OCI-LY1 (cell line): ENCODE measurements at regions not wholly inside any gene's neighbourhood (a gene's known extent, or its start where the extent isn't known, plus 50 kb on each side); places are given as distances from the start of the nearest gene placed in this dataset.
"Not testable (repeated sequence)": the region's sequence is repeated elsewhere in the genome, so short reads cannot be mapped to it uniquely, and the experiment has no call there.

ENCODE experiments used
- H2AFZ ChIP-seq: fragments of 200-600 bp; sonication (generic), shearing (Covaris generic); 2 replicates; pipeline ENCODE4 v1.6.0; 2014; ENCODE audit warnings: antibody characterized with exemption, mild to moderate bottlenecking, low read length
- H3F3A ChIP-seq: fragments of 200-600 bp; sonication (generic), shearing (Covaris generic); 2 replicates; pipeline ENCODE4 v1.6.0; 2014; ENCODE audit warnings: mild to moderate bottlenecking, antibody characterized with exemption, low read length, moderate library complexity; ENCODE audit not compliant: insufficient read depth
- H3K27ac ChIP-seq: fragments of 200-600 bp; sonication (generic); 2 replicates; pipeline ENCODE4 v1.5.1; 2014; ENCODE audit warnings: low read length, mixed run types, mild to moderate bottlenecking, low read depth; ENCODE audit not compliant: poor library complexity, severe bottlenecking
- H3K27me3 ChIP-seq: fragments of 200-600 bp; sonication (generic); 2 replicates; pipeline ENCODE4 v1.6.0; 2014; ENCODE audit warnings: antibody characterized with exemption, mild to moderate bottlenecking, low read length, moderate library complexity; ENCODE audit not compliant: insufficient read depth
- H3K36me3 ChIP-seq: fragments of 200-600 bp; sonication (generic); 2 replicates; pipeline ENCODE4 v1.6.1; 2014; ENCODE audit warnings: mild to moderate bottlenecking, antibody characterized with exemption, low read length, moderate library complexity, mixed read lengths; ENCODE audit not compliant: insufficient read depth
- H3K4me1 ChIP-seq: fragments of 200-600 bp; sonication (generic); 2 replicates; pipeline ENCODE4 v1.5.1; 2014; ENCODE audit warnings: mild to moderate bottlenecking, low read length, moderate library complexity; ENCODE audit not compliant: insufficient read depth, severe bottlenecking
- H3K4me2 ChIP-seq: fragments of 200-600 bp; sonication (generic), shearing (Covaris generic); 2 replicates; pipeline ENCODE4 v1.6.1; 2014; ENCODE audit warnings: low read length
- H3K4me3 ChIP-seq: fragments of 200-600 bp; sonication (generic); 2 replicates; pipeline ENCODE4 v1.5.1; 2014; ENCODE audit warnings: low read length, low read depth, mild to moderate bottlenecking, mixed read lengths; ENCODE audit not compliant: poor library complexity, severe bottlenecking
- H3K79me2 ChIP-seq: fragments of 200-600 bp; shearing (Covaris generic); 2 replicates; pipeline ENCODE4 v1.6.1; 2016; ENCODE audit warnings: mixed run types, low read length, mixed read lengths; ENCODE audit not compliant: insufficient read depth
- H3K9ac ChIP-seq: fragments of 200-600 bp; sonication (generic), shearing (Covaris generic); 2 replicates; pipeline ENCODE4 v1.6.1; 2014; ENCODE audit warnings: mild to moderate bottlenecking, low read length, mixed read lengths
- H3K9me2 ChIP-seq: fragments of 200-600 bp; sonication (generic), shearing (Covaris generic); 2 replicates; pipeline ENCODE4 v1.6.1; 2014; ENCODE audit warnings: low read depth, mild to moderate bottlenecking, low read length, mixed read lengths
- H3K9me3 ChIP-seq: fragments of 200-600 bp; shearing (Covaris generic); 2 replicates; pipeline ENCODE4 v1.6.1; 2014; ENCODE audit warnings: low read length, mixed read lengths
- H4K20me1 ChIP-seq: fragments of 200-600 bp; sonication (generic), shearing (Covaris generic); 2 replicates; pipeline ENCODE4 v1.6.0; 2016; ENCODE audit warnings: mild to moderate bottlenecking, low read length; ENCODE audit not compliant: insufficient read depth
- CTCF ChIP-seq: fragments of 200-600 bp; sonication (generic), shearing (Covaris generic); IDR thresholded peaks from 2 replicates; pipeline ENCODE4 v1.5.1; 2017; ENCODE audit warnings: mild to moderate bottlenecking, antibody characterized with exemption, low read length, moderate library complexity, mixed read lengths
- EZH2 ChIP-seq: fragments of 200-600 bp; sonication (generic), shearing (Covaris generic); IDR thresholded peaks from 2 replicates; pipeline ENCODE4 v1.8.0; 2017; ENCODE audit warnings: borderline replicate concordance, mixed run types, mild to moderate bottlenecking, antibody characterized with exemption, low read length, moderate library complexity, mixed read lengths

GRCh38 chr3:135650309-135650708 is 315.2 kb upstream of the PPP2R3A start:
- no peak overlapping the region for H3K27ac ChIP-seq
- no peak overlapping the region for H2AFZ ChIP-seq
- no peaks in the 10 kb centered on the region for H3K79me2 ChIP-seq
- H4K20me1 ChIP-seq, result no peaks in the 10 kb centered on the region
- no peaks in the 10 kb centered on the region for H3F3A ChIP-seq
- no peaks in the 10 kb centered on the region for H3K9me3 ChIP-seq
- no peak overlapping the region for H3K9ac ChIP-seq
- no peaks in the 10 kb centered on the region for H3K9me2 ChIP-seq
- H3K4me2 ChIP-seq, result no peak overlapping the region
- H3K27me3 ChIP-seq, result no peaks in the 10 kb centered on the region
- no peaks in the 10 kb centered on the region for H3K36me3 ChIP-seq
- no peak for TF ChIP-seq CTCF
- no peak for TF ChIP-seq EZH2
- no peak overlapping the region for H3K4me3 ChIP-seq
- no peaks in the 10 kb centered on the region for H3K4me1 ChIP-seq

- H3K79me2 ChIP-seq, result no peaks in the 10 kb centered on the region
- H3K36me3 ChIP-seq, result no peaks in the 10 kb centered on the region
- H3K4me1 ChIP-seq, result no peaks in the 10 kb centered on the region
- no peaks in the 10 kb centered on the region for H3K9me3 ChIP-seq
- no peak overlapping the region for H3K4me3 ChIP-seq
- TF ChIP-seq EZH2, result no peak
- TF ChIP-seq CTCF, result no peak
- no peaks in the 10 kb centered on the region for H3K9me2 ChIP-seq
- no peak overlapping the region for H3K4me2 ChIP-seq
- no peaks in the 10 kb centered on the region for H3F3A ChIP-seq
- no peak overlapping the region for H2AFZ ChIP-seq
- H3K27ac ChIP-seq, result no peak overlapping the region
- no peak overlapping the region for H3K9ac ChIP-seq
- H4K20me1 ChIP-seq, result no peaks in the 10 kb centered on the region
- no peaks in the 10 kb centered on the region for H3K27me3 ChIP-seq
These were observed 313.1 kb upstream of the PPP2R3A start for GRCh38 chr3:135652388-135652787.

- H3K27ac ChIP-seq, result no peak overlapping the region
- no peak overlapping the region for H3K4me2 ChIP-seq
- H3K4me1 ChIP-seq, result no peaks in the 10 kb centered on the region
- TF ChIP-seq CTCF, result no peak
- TF ChIP-seq EZH2, result no peak
- no peaks in the 10 kb centered on the region for H3F3A ChIP-seq
- H2AFZ ChIP-seq, result no peak overlapping the region
- no peaks in the 10 kb centered on the region for H3K9me3 ChIP-seq
- H3K36me3 ChIP-seq, result no peaks in the 10 kb centered on the region
- no peaks in the 10 kb centered on the region for H4K20me1 ChIP-seq
- H3K4me3 ChIP-seq, result no peak overlapping the region
- H3K9me2 ChIP-seq, result no peaks in the 10 kb centered on the region
- H3K27me3 ChIP-seq, result no peaks in the 10 kb centered on the region
- no peaks in the 10 kb centered on the region for H3K79me2 ChIP-seq
- no peak overlapping the region for H3K9ac ChIP-seq
These were observed 310.2 kb upstream of the PPP2R3A start for GRCh38 chr3:135655328-135655727.

GRCh38 chr3:135658451-135658850 is 307.1 kb upstream of the PPP2R3A start:
- H2AFZ ChIP-seq, H3K27ac ChIP-seq, H3K9ac ChIP-seq, H3K36me3 ChIP-seq, H3K9me2 ChIP-seq, H3K27me3 ChIP-seq, H4K20me1 ChIP-seq, H3K4me1 ChIP-seq, H3F3A ChIP-seq, H3K4me3 ChIP-seq, H3K4me2 ChIP-seq, H3K9me3 ChIP-seq, H3K79me2 ChIP-seq: not testable (repeated sequence)
